Left cardiac atrium (tissue), 4 donors: ENCODE measurements at regions not wholly inside any gene's neighbourhood (a gene's known extent, or its start where the extent isn't known, plus 50 kb on each side); places are given as distances from the start of the nearest gene placed in this dataset.
"Not testable (repeated sequence)": the region's sequence is repeated elsewhere in the genome, so short reads cannot be mapped to it uniquely, and the experiment has no call there.

Experiments
- ATAC-seq, 2 donors: fragments of 200-7000 bp; cut with Tn5 transposase; one replicate each; pipeline ENCODE4 v1.9.1; 2020; ENCODE audit warnings: mild to moderate bottlenecking in 2 of 2, moderate library complexity in 2 of 2
- DNase-seq: peaks from one replicate; pipeline ENCODE4 v3.0.0-alpha.2; 2020
- intact Hi-C, 2 donors: fragments of 100-400 bp; cut with DNase I; formaldehyde crosslinking; loops; one replicate each; pipeline versions ENCODE4 v1.14.1 to v1.15.1; 2022 to 2023
- donor health status: DM: no; HTN: yes; CAD: no.
- donor health status: DM: no; HTN: yes; CAD: no; lungs with severe emphysema.
- donor health status: DM: yes; HTN: yes; CAD: no.
- donor health status: Dilated cardiomyopathy.

DNA sequence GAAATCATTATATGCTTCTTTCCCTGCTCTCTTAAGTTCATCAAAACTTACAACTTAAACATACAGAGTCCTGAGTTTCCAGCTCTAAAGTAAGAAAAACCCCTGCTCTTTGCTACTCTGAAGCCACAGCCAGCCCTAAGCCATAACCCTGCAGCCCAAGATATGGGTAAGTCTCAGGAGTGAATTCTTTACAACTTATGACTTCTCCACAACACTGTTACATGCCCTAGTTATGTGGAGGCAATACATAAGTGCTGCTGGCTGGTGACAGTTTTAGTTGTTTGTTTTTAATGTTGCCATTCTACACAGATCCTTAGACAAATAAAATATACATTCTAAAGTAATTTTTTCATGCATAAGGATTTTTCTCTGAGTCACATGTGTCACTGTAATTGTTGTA lies 100.2 kb downstream of the FBXO8 start:
- DNase-seq (no peak), ATAC-seq (no peak)
- intact Hi-C loops: no loop called here

DNA sequence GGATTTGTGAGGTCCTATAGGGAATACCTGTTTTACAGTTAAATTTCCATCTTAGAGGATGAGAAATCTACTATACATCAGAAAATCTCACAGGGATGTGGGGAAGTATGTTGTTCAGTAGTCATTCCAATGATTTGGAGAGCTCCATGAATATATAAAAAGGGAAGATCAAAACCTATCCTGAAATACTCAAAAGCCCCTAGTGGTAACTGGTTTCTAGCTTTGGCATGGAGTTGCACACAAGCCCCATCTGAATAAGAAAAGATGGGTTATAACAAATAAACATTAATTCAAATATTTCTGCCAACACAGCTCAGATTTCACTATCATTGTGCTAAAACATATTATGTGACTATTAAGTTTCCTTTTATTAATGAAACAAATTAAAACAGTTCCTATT lies 101.6 kb downstream of the FBXO8 start:
- DNase-seq (no peak), ATAC-seq (no peak)
- intact Hi-C loops: no loop called here

DNA sequence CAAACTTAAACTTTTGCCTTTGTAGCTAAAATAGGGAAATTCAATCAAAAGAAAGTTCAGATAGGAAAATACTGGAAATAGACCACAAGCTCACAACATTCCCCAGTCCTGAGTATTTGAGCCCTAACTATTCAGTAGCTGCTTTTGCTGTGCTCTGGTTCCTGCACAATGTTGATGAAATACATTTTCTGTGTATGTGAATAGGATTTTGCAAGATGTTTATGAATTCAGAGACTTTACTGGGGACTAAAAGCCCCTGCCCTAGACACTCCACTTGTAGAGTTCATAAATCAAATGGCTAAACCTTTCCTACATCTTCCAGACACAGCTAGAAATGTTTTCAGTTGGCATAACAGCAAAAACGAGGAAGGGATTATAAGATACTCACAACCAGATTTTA lies 105.9 kb downstream of the FBXO8 start:
- intact Hi-C loops: no loop called here
- DNase-seq (no peak), ATAC-seq (no peak)

DNA sequence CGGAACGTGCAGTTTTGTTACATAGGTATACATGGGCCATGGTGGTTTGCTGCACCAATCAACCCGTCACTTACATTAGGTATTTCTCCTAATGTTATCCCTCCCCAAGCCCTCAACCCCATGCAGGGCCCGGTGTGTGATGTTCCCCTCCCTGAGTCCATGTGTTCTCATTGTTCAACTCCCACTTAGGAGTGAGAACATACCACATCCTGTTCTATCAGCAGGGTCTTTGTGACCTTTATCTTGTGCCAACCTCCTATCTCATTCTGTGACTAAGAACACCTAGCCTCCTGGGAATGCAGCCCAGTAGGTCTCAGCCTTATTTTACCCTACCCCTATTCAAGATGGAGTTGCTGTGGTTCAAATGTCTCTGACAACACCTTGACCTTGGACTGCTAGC lies 107.6 kb downstream of the FBXO8 start:
- peak in 1 of 2 donors; percentile 23 for ATAC-seq
- intact Hi-C loops: not testable (repeated sequence)

DNA sequence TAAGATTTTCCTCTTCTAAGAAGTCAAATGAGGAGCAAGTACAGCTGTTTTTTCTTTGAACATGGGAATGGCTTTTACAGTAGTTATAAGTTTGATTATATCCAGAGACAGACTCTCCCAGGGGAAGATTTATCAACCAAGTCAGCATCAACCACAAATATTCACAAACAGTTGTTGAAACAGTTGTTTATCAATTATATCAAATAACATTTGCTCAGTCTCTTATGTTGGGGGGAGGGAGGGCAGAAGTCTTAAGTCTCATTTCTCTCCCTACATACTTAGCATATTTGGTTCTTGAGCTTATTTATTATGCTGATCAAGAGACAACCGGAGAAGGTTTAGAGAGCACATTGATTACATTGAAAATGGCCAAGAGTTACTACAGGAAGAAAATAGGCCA lies 110.1 kb downstream of the FBXO8 start:
- ATAC-seq (no peak), DNase-seq (no peak)
- intact Hi-C loops: no loop called here

More for the DNA sequence above, 107.6 kb downstream of the FBXO8 start:
- DNase-seq: not testable (repeated sequence)

DNA sequence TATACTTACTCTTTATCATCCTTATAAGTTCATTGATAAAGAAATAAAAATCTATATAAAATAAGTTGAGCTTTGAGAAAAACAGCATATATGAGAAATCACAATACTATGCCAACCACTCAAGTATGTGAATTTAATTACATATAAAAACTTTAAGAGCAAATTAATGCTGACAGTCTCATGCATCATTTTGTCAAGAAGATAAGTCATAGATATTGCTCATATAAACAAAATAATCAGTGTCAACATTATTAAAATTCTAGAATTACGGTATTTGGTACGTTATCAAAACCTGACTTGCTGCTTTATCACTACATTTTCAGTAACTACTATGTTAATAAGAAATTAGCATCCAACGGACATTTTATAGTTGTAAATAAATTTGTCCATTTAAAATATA lies 111.2 kb downstream of the FBXO8 start:
- intact Hi-C loops: no loop called here
- ATAC-seq (no peak), DNase-seq (no peak)

DNA sequence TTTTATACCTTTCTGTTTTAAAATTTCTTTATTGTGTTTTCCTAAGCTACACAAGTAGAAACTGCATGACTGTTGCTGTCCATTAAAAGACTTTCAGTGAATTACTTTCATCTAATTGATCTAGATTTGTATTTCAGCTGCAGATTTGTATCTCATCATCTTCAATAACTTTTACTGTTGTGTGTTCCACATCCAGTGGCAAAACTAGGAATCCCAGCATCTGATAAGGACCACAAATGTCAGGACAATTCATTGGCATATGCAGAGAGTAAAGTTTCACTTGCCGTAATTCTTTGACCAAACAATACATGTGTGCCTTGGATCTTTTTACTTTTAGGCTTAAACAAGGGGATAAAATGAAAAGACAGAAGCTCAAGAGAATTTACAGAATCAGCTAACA lies 112.6 kb downstream of the FBXO8 start:
- DNase-seq (no peak), ATAC-seq (no peak)
- intact Hi-C loops: no loop called here

DNA sequence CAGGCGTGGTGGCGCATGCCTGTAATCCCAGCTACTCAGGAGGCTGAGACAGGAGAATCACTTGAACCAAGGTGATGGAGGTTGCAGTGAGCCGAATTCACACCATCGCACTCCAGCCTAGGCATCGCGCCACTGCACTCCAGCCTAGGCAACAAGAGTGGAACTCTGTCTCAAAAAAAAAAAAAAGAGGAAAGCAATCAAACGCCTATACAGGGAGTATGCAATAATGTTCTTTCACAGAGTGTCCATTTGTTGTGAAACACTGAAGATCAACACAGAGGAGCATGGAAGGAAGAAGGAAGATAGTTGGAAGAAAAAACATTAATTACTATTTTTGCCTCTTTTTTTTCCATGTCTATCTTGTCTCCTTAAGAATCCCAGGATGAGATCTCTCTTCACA lies 113.4 kb downstream of the FBXO8 start:
- intact Hi-C loops: no loop called here
- ATAC-seq (no peak), DNase-seq (no peak)

DNA sequence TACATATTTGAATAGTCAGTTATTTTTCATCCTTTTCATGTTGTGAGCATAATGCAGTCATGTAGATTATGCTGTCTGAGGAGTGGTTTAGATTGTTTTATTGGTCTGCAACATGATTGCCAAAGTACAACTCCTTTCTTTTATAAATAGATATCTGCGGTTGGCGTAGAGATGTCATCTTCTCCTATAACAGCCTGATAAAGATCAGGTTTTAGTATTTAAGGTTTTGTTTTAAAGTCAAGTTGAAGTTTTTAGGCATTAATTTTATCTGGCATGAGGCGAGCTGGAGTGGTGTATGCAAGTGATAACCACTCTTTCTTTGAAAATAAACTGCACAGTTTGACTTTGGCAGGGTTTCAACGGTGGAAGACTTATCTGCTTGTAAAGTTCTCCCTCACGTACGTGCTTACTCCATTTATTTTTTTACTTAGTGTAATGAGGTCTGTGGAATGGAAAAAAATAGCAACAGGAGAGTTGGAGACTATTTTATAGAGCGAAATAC lies 126.3 kb downstream of the FBXO8 start:
- ATAC-seq: peak in 1 of 2 donors; percentile 61
- DNase-seq: no peak
- intact Hi-C loops: loop anchor here (5.0 to 10.0 kb wide), 5 partner anchors 145 to 652 kb away; no protein-coding TSS in a partner anchor

DNA sequence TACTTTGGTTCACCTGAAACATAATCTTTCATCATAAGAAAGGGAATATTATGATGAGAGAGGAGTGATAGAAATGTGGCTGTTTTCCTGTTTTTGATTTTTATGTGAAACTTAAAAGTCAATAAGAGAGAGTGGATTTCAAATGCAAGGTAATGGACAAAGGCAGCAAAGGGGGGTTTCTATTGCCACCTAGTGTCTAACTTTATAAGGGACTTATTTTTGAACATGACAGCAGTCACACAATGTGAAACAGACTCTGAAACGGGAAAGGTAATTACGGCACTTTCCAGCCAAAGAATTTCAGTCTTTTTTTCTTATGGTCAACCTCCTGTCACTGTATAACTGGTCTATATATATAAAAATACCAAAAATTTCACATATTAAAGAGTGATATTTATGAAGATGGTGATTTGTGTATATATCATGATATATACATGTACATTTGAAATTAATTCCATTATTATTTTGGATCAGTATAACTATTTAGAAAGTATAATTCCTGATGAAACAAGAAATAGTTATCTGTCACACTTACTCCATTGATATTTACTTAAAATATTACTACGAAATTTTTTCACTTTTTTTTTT lies 127.1 kb downstream of the FBXO8 start:
- no peak for DNase-seq
- intact Hi-C loops: loop anchor here (5.0 to 10.0 kb wide), 5 partner anchors 144 to 652 kb away; no protein-coding TSS in a partner anchor
- peak; percentile 77 to 78 for ATAC-seq

DNA sequence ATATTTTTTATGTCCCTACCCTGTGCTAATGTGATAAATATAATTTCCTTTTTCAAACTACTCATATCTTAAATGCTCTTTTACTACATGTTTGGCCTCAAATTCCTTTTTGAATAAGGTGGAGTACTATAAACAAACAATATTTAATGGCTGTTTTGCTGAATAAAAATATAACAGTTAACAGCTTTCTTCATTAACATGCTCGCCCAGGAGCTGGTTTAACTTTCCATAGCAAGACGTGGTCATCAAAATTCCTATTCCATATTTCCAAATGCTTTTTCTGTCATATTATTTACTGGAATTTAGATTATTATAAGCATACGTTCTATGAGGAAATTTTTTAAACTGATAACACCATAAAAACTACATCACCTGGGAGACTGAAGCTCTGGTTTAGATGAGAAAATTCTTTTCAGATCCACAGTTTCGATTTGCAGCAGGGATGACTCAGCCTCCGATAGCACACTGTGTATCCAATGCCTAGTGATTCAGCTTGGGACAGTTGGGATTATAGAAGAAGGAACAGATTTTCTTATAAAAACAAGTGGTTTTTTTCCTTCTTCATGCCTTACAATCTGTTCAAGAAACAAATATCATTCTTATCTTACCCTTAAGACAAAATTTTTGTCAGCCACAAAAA lies 129.1 kb downstream of the FBXO8 start:
- ATAC-seq: peak; percentile 82 to 84
- peak; percentile 32 for DNase-seq
- intact Hi-C loops: loop anchor here in 1 of 2 donors (10.0 kb wide), 1 partner anchor 650 kb away; no protein-coding TSS in a partner anchor

DNA sequence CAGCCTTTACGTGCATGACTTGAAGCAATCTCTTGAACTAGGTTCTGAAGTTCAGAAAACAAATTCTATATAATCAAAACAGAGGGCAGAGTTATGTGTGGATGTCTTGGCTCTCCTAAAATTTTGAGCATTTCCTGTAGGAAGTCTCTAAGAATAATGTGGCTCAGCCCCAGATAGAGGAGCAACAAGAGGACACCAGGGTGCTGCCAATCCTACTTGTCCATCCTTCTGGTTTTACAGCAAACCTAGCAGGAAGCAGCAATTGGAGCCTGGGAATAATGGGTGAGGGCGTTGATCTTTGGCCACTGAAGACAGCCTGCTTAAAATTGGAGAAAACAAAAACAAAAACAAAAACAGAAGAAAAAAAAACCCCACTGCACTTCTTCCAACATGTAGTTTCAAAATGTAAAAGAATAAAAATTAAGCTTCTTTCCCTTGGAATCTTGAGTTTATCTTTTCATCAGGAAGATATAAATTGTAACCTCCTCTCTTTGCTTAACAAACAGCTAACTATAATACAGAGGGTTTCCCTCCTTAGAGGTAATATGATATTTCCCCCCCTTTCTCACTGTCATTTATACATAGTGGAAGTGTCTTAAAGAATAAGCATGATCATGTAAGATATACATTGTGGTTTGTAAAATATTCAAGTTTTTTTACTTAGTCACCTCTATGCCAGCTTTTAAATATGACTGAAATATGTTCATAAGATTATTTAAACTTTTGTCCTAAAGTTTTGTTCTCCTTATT lies 130.6 kb downstream of the FBXO8 start:
- intact Hi-C loops: loop anchor here in 1 of 2 donors (10.0 kb wide), 1 partner anchor 648 kb away; no protein-coding TSS in a partner anchor
- no peak for DNase-seq
- ATAC-seq: peak in 1 of 2 donors; percentile 45

DNA sequence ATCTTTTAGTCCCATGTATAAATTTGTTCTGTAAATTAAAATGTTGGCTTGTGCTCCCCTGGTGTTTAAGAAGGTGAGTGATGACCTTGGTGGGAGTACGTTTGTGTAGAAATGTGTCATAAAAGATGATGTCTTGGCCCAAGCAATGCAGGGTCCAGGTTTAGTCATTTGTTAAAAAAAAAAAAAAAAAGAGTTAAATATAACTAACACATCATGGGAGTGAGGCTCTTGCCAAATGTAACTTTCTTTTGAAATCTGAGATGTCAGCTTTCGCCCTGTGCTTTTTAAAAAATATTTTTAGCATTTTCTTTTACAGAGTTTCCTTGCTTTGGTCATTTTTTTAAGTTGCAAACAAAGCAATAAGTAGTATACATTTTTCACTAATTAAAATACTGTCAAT lies 135.6 kb downstream of the FBXO8 start:
- intact Hi-C loops: no loop called here
- ATAC-seq (no peak), DNase-seq (no peak)

DNA sequence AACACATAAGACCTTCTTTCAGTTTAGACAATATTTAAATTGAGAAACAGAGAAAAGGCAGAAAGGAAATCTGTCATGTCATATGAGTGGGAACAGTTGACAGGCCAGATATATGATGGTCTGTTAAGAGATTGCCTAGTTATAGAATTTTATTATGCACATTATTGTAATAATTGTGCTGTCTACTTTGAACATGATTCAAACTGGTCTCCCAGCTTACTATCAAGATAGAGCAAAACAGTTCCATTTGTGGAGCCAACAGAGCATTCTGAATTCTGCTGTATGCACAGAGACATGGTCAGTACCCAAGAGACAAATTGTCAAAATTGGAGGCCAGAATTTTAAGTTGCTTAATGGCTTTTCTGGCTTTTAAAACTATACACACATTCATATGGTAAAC lies 139.4 kb downstream of the FBXO8 start:
- ATAC-seq (no peak), DNase-seq (no peak)
- intact Hi-C loops: no loop called here

DNA sequence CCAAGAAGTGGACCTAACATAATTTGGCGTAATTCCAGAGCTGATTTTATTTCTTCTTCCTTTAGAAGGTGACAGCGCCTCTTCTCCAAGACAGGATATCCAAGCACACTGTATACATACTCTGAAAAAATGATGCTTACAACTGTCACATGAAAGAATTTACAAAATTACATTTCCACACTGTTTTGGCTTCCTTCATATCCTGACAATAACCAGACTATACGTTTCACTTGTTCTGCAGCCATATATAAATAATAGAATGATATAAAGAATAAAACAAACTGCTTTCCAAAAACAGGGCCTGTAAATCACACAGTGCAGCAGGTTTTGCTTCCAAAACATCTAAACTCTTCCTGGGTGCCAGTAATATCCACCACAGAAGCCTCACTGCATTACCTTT lies 141.6 kb downstream of the FBXO8 start:
- ATAC-seq (no peak), DNase-seq (no peak)
- intact Hi-C loops: no loop called here

DNA sequence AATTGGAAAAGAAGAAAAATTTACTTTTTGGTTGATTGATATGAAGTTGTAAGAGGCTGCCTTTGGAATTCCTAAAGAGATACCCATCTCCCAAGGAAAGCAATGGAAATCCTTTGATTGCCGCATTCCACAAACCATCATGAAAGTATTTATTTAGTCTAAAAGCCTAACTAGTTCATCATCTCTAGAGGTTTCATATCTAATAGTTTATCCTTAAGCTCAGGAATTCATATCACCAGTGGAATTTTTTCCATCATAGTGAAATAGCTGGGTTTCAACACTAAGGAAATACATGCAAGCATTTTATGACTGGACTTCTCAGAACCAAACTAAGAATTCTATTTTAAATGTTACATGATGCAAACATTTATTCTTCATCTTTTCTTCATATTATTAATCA lies 144.9 kb downstream of the FBXO8 start:
- intact Hi-C loops: no loop called here
- ATAC-seq (no peak), DNase-seq (no peak)

DNA sequence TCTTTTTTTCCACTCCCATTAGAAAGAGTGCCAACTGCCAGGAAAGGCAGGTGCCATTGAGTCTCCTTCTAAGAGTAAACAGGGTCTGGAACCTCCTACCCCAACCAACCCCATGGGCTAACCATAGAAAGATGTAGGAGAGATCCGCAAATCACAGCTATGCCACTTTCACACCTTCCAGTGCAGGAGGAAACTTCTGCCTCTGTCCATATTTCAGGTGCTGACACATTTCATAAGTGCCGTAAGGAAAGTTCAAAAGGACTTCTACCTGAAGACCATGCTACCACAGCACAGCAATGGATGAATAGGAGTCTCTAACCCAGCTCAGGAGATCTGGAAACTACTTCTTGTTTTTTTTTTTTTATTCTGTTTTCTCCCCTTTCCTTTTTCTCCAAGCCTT lies 145.8 kb downstream of the FBXO8 start:
- intact Hi-C loops: no loop called here
- no peak for ATAC-seq
- no peak for DNase-seq

DNA sequence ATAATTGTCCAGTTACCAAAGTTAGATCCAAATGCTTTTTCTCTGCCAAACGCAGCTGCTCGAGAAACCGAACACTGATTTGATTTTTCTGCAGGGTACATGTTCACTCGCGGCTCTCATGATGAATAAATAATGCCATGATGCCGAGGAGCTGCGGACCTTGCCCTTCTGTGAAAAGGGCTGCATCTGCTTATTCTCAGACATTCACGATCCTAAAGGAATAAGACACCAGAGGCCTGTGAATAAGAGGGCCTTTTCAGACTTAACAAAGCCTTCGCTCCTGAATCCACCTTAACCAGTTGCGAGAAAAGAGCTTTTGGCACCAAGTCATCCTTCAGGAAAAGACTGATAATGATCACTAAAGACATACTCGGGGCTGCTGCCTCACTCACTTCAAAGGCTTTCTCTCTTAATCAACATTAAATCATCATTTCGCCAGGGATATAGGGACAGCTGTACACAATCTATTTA lies 147.5 kb downstream of the FBXO8 start:
- no peak for DNase-seq
- intact Hi-C loops: no loop called here
- peak in 1 of 2 donors; percentile 40 for ATAC-seq

DNA sequence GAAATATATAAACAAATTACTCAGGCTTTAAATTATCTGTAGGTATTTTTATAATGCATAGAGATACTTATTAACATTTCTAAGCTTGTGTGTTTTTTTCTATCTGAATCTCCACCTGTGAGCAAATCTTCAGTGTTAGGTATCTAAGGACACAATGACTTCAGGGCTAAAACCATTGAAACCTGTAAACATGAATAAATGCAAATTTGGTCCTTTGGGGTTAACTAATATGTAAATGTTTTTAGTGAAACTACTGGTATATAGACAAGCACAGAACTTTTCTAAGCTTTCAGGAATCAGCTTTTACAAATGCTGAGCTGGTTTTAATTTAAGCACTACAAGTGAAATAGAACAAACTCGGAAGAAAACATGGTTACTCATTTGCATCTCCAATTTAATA lies 147.9 kb downstream of the FBXO8 start:
- DNase-seq: no peak
- intact Hi-C loops: no loop called here
- ATAC-seq: no peak

DNA sequence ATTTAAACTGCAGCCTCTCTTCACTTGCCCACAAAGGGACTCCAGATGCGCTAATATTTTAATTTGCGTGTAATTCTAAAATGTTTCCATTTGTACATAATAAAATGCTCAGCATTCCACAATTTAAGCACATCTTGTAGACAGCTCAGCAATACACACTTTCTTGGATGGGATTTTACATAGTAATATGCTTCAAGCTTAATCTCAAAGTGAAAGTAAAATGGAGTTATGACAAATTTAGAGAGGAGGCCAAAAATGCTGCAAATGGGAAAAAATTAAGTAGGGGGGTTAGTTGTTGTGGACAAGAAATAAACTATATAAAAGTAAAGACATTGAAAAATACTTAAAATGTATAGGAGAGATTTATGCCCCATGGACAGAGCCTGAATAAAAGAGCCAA lies 149.1 kb downstream of the FBXO8 start:
- intact Hi-C loops: no loop called here
- ATAC-seq (no peak), DNase-seq (no peak)
